ENCODE measurements at regions not wholly inside any gene's neighbourhood (a gene's known extent, or its start where the extent isn't known, plus 50 kb on each side); places are given as distances from the start of the nearest gene placed in this dataset.

- TF ChIP-seq, protein P1, sequence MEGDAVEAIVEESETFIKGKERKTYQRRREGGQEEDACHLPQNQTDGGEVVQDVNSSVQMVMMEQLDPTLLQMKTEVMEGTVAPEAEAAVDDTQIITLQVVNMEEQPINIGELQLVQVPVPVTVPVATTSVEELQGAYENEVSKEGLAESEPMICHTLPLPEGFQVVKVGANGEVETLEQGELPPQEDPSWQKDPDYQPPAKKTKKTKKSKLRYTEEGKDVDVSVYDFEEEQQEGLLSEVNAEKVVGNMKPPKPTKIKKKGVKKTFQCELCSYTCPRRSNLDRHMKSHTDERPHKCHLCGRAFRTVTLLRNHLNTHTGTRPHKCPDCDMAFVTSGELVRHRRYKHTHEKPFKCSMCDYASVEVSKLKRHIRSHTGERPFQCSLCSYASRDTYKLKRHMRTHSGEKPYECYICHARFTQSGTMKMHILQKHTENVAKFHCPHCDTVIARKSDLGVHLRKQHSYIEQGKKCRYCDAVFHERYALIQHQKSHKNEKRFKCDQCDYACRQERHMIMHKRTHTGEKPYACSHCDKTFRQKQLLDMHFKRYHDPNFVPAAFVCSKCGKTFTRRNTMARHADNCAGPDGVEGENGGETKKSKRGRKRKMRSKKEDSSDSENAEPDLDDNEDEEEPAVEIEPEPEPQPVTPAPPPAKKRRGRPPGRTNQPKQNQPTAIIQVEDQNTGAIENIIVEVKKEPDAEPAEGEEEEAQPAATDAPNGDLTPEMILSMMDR (IDR thresholded peaks at IDR 0.05), result no peak
- no peak for TF ChIP-seq EZH2 (IDR thresholded peaks at IDR 0.05)
- no peak for TF ChIP-seq EZH2phosphoT487 (IDR thresholded peaks at IDR 0.05)
Observed at GRCh38 chr1:29521438-29521715, 285.1 kb downstream of the PTPRU start.

Measured in neural progenitor cell (in vitro differentiated cells).